Spleen (tissue), 7 donors: ENCODE measurements at regions not wholly inside any gene's neighbourhood (a gene's known extent, or its start where the extent isn't known, plus 50 kb on each side); places are given as distances from the start of the nearest gene placed in this dataset.

Source experiments
- CTCF ChIP-seq, 11 experiments: fragments of 200-600 bp in 7 of 11; fragments of 450-650 bp in 4 of 11; sonication (generic) in 4 of 11; IDR thresholded peaks in 8 of 11; conservative IDR thresholded peaks in 3 of 11; 1 replicate in 7 of 11; 2 replicates in 4 of 11; pipeline versions ENCODE4 v1.4.0 to v1.8.0; 2016 to 2021; ENCODE audit warnings: antibody characterized with exemption in 11 of 11, inconsistent platforms in 4 of 11, mild to moderate bottlenecking in 1 of 11
- POLR2A ChIP-seq, 3 donors: fragments of 450-650 bp; IDR thresholded peaks; one replicate each; pipeline ENCODE4 v1.5.1; 2017; ENCODE audit warnings: antibody characterized with exemption in 3 of 3, mild to moderate bottlenecking in 1 of 3
- POLR2AphosphoS5 ChIP-seq, 3 donors: sonication (generic); formaldehyde crosslinking; IDR thresholded peaks; one replicate each; pipeline ENCODE4 v1.5.1; 2017; ENCODE audit warnings: antibody characterized with exemption in 3 of 3
- donor health status: DM: no; HTN: no; CAD: no; lungs with moderate emphysema.
- donor health status: DM: no; HTN: no; CAD: no.
- donor health status: DM: no; HTN: no; CAD: no.

GRCh38 chr6:139544701-139545057 is 170.2 kb upstream of the CITED2 start:
- TF ChIP-seq CTCF (IDR thresholded peaks at IDR 0.05 in 8 of 11, conservative IDR thresholded peaks at IDR 0.05 in 3 of 11) (no peak), POLR2A (IDR thresholded peaks at IDR 0.05) (no peak), POLR2AphosphoS5 (IDR thresholded peaks at IDR 0.05) (no peak)
